Inferior parietal cortex (tissue), 1 donor: ENCODE measurements at regions not wholly inside any gene's neighbourhood (a gene's known extent, or its start where the extent isn't known, plus 50 kb on each side); places are given as distances from the start of the nearest gene placed in this dataset.

Experiments
- DNase-seq: peaks from one replicate; pipeline ENCODE4 v3.0.0-alpha.2; 2016; ENCODE audit errors: extremely low spot score

- no peak for DNase-seq
Observed at GRCh38 chrX:124827258-124827845, 481.0 kb downstream of the SH2D1A start.

- no peak for DNase-seq
Observed at GRCh38 chrX:124829930-124830329, 483.6 kb downstream of the SH2D1A start.

GRCh38 chrX:124836786-124837185 lies 482.9 kb upstream of the TEX13C start:
- no peak for DNase-seq

- DNase-seq = no peak
Observed at GRCh38 chrX:124842205-124842604, 477.5 kb upstream of the TEX13C start.

GRCh38 chrX:124860736-124861135 lies 458.9 kb upstream of the TEX13C start:
- DNase-seq = no peak

- no peak for DNase-seq
Observed at GRCh38 chrX:124862301-124862700, 457.4 kb upstream of the TEX13C start.

- no peak for DNase-seq
Observed at GRCh38 chrX:124863303-124863702, 456.4 kb upstream of the TEX13C start.

GRCh38 chrX:124887572-124887971 lies 432.1 kb upstream of the TEX13C start:
- no peak for DNase-seq

- DNase-seq = no peak
Observed at GRCh38 chrX:124895947-124896346, 423.7 kb upstream of the TEX13C start.

GRCh38 chrX:124902953-124903352 lies 416.7 kb upstream of the TEX13C start:
- no peak for DNase-seq

- DNase-seq = no peak
Observed at GRCh38 chrX:124910611-124911010, 409.1 kb upstream of the TEX13C start.

GRCh38 chrX:124917011-124917410 lies 402.7 kb upstream of the TEX13C start:
- DNase-seq = no peak

GRCh38 chrX:124925681-124926080 lies 394.0 kb upstream of the TEX13C start:
- DNase-seq = no peak

GRCh38 chrX:124931241-124931640 lies 388.4 kb upstream of the TEX13C start:
- no peak for DNase-seq

GRCh38 chrX:124931958-124932357 lies 387.7 kb upstream of the TEX13C start:
- DNase-seq = no peak

- DNase-seq = peak; percentile 2
Observed at GRCh38 chrX:124938715-124939114, 381.0 kb upstream of the TEX13C start.

- DNase-seq = peak; percentile 4
Observed at GRCh38 chrX:124940531-124940930, 379.1 kb upstream of the TEX13C start.

- DNase-seq = no peak
Observed at GRCh38 chrX:124954402-124954801, 365.3 kb upstream of the TEX13C start.

GRCh38 chrX:124960454-124960853 lies 359.2 kb upstream of the TEX13C start:
- no peak for DNase-seq

- no peak for DNase-seq
Observed at GRCh38 chrX:124963717-124964116, 356.0 kb upstream of the TEX13C start, which contains the start of gene TENM1. TENM1 (minus strand) TSS chrX:124963817.

- DNase-seq = no peak
Observed at GRCh38 chrX:124975456-124975855, 344.2 kb upstream of the TEX13C start.

GRCh38 chrX:124981420-124981819 lies 338.3 kb upstream of the TEX13C start:
- no peak for DNase-seq

GRCh38 chrX:124984140-124984813 lies 335.4 kb upstream of the TEX13C start:
- DNase-seq = no peak

GRCh38 chrX:124986284-124986683 lies 333.4 kb upstream of the TEX13C start:
- DNase-seq = no peak
